Thoracic aorta (tissue), 2 donors: ENCODE measurements at regions not wholly inside any gene's neighbourhood (a gene's known extent, or its start where the extent isn't known, plus 50 kb on each side); places are given as distances from the start of the nearest gene placed in this dataset.

ENCODE experiments used
- ATAC-seq: fragments of 150-250 bp; one replicate; pipeline ENCODE4 v1.8.0; 2017; ENCODE audit warnings: low read depth; ENCODE audit not compliant: insufficient number of reproducible peaks, low FRiP score
- DNase-seq: peaks from one replicate; pipeline ENCODE4 v3.0.0-alpha.2; 2020; ENCODE audit warnings: low spot score
- H3K27ac ChIP-seq, 2 donors: fragments of 200-600 bp; sonication (generic); 1 replicate in 1 of 2; 2 replicates in 1 of 2; pipeline ENCODE4 v1.5.1; 2016; ENCODE audit warnings: mild to moderate bottlenecking in 2 of 2, moderate library complexity in 2 of 2
- H3K27me3 ChIP-seq: fragments of 200-600 bp; sonication (generic); replicated peaks from 2 replicates; pipeline ENCODE4 v1.6.0; 2016; ENCODE audit warnings: mild to moderate bottlenecking; ENCODE audit not compliant: insufficient read depth
- H3K36me3 ChIP-seq: fragments of 200-600 bp; sonication (generic); one replicate; pipeline ENCODE4 v1.5.1; 2016
- H3K4me1 ChIP-seq, 2 donors: fragments of 200-600 bp; sonication (generic); 1 replicate in 1 of 2; 2 replicates in 1 of 2; pipeline versions ENCODE4 v1.5.1 to v1.6.0; 2016; ENCODE audit warnings: low read depth in 2 of 2, mild to moderate bottlenecking in 1 of 2; ENCODE audit not compliant: control insufficient read depth in 1 of 2
- H3K4me3 ChIP-seq: fragments of 200-600 bp; sonication (generic); 2 replicates; pipeline ENCODE4 v1.5.1; 2016; ENCODE audit warnings: mild to moderate bottlenecking
- H3K9me3 ChIP-seq: fragments of 200-600 bp; sonication (generic); 2 replicates; pipeline ENCODE4 v1.5.1; 2016
- TF ChIP-seq, protein P1 (sequence below): fragments of 200-600 bp; sonication (generic); IDR thresholded peaks from one replicate; pipeline ENCODE4 v1.5.1; 2019; ENCODE audit warnings: antibody characterized with exemption

DNA sequence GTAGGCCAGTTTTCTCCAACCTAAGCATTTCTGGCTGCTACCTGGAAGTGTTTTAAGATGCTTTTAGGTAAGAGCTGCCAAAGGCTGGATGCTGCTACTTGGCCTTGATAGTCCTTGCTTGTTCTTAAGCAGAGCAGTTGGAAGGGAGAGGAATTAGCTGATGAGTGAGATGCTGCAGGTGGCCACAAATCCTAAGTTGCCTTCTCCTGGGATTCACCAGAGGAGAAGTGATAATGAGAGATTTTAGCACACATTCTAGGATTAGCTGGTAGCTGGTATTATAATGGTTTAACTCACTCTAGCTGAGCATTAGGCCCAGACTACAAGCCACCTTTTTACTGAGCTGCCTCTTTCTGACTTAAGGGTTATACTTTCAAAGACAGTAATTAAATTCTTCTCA lies 442.9 kb upstream of the RAG2 start:
- H3K9me3 ChIP-seq = no peaks in the 10 kb centered on the region
- H3K36me3 ChIP-seq = no peaks in the 10 kb centered on the region
- DNase-seq (no peak), ATAC-seq (no peak)
- H3K27ac ChIP-seq = no peak overlapping the region
- no peaks in the 10 kb centered on the region for H3K4me1 ChIP-seq
- TF ChIP-seq, protein P1, sequence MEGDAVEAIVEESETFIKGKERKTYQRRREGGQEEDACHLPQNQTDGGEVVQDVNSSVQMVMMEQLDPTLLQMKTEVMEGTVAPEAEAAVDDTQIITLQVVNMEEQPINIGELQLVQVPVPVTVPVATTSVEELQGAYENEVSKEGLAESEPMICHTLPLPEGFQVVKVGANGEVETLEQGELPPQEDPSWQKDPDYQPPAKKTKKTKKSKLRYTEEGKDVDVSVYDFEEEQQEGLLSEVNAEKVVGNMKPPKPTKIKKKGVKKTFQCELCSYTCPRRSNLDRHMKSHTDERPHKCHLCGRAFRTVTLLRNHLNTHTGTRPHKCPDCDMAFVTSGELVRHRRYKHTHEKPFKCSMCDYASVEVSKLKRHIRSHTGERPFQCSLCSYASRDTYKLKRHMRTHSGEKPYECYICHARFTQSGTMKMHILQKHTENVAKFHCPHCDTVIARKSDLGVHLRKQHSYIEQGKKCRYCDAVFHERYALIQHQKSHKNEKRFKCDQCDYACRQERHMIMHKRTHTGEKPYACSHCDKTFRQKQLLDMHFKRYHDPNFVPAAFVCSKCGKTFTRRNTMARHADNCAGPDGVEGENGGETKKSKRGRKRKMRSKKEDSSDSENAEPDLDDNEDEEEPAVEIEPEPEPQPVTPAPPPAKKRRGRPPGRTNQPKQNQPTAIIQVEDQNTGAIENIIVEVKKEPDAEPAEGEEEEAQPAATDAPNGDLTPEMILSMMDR = no peak
- no peaks in the 10 kb centered on the region for H3K27me3 ChIP-seq
- no peak overlapping the region for H3K4me3 ChIP-seq

DNA sequence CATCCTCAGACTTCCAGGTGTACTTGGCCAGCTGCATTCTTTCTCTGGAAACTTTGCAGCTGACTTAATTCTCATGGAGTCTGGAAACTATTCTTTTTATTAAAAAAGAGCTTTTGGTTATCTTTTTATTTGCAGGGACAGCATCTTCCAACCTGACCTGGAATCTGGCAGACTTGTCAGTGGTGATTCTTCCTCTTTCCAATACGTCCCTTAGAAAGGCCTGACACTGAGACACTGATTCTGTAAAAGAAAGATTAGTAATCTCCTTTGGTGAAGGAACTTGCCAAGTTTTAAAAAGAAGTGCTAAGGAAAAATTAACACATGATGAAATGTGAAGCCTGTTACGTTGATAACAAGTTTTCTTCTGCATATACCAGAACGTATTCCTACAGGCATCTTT lies 440.9 kb upstream of the RAG2 start:
- no peaks in the 10 kb centered on the region for H3K9me3 ChIP-seq
- H3K27ac ChIP-seq = no peak overlapping the region
- DNase-seq (no peak), ATAC-seq (no peak)
- H3K36me3 ChIP-seq = no peaks in the 10 kb centered on the region
- H3K4me1 ChIP-seq = no peaks in the 10 kb centered on the region
- TF ChIP-seq, protein P1 = no peak
- H3K27me3 ChIP-seq = no peaks in the 10 kb centered on the region
- H3K4me3 ChIP-seq = no peak overlapping the region

DNA sequence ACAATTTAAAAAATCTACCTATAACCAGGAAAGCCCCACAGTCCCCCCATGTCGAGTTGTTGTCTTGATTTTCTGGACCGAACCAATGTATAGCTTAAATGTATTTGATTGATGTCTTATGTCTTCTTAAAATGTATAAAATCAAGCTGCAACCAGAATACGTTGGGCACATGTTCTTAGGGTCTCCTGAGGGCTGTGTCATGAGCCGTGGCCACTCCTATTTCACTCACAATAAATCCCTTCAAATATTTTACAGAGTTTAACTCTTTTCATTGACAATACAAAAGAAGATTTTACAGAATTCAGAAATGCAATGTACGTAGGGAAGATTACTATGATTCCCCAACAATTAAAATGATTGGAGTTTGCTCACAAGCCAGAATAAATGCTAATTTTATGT lies 428.7 kb upstream of the RAG2 start:
- ATAC-seq = no peak
- H3K27ac ChIP-seq = no peak overlapping the region
- H3K36me3 ChIP-seq = no peaks in the 10 kb centered on the region
- no peaks in the 10 kb centered on the region for H3K9me3 ChIP-seq
- no peak for DNase-seq
- no peaks in the 10 kb centered on the region for H3K4me1 ChIP-seq
- TF ChIP-seq, protein P1 = no peak
- H3K4me3 ChIP-seq = no peak overlapping the region
- no peaks in the 10 kb centered on the region for H3K27me3 ChIP-seq

DNA sequence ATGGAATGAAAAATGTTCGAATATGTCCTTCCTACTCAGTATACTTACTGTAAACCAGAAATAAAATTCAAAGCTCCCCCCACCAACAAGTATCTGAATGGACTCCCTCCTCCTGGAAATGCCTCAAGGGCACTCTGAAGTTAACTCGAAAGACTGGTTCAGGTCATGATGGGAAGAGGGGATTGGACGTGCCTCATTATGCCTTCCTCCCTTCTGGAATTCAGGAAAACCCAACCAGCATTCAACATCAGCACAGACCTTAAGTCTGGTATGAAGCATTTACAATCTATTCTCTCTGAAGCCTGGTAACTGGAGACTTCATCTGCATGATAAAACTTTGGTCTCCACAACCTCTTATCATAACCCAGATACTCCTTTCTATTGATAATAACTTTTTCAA lies 428.3 kb upstream of the RAG2 start:
- DNase-seq (no peak), ATAC-seq (no peak)

DNA sequence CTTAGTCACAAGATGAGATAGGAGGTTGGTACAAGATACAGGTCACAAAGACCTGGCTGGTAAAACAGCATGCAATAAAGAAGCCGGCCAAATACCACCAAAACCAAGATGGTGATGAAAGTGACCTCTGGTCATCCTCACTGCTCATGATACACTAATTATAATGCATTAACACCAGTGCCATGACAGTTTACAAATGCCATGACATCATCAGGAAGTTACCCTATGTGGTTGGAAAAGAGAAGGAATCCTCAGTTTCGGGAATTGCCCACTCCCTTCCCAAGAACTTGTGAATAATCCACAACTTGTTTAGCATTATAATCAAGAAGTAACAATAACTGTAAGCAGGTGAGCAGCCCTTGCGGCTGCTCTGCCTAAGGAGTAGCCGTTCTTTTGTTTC lies 408.5 kb upstream of the RAG2 start:
- TF ChIP-seq, protein P1 = no peak

More for the DNA sequence above, 428.3 kb upstream of the RAG2 start:
- Histone ChIP-seq H3K36me3 (no peaks in the 10 kb centered on the region), H3K4me1 (no peaks in the 10 kb centered on the region), H3K27me3 (no peaks in the 10 kb centered on the region), H3K27ac (no peak overlapping the region), H3K9me3 (no peaks in the 10 kb centered on the region), H3K4me3 (no peak overlapping the region)
- TF ChIP-seq, protein P1 = no peak

More for the DNA sequence above, 408.5 kb upstream of the RAG2 start:
- Histone ChIP-seq H3K27me3 (no peaks in the 10 kb centered on the region), H3K4me1 (no peaks in the 10 kb centered on the region), H3K27ac (no peak overlapping the region), H3K4me3 (no peak overlapping the region), H3K9me3 (no peaks in the 10 kb centered on the region), H3K36me3 (no peaks in the 10 kb centered on the region)
- DNase-seq = no peak
- no peak for ATAC-seq
